ENCODE measurements at regions not wholly inside any gene's neighbourhood (a gene's known extent, or its start where the extent isn't known, plus 50 kb on each side); places are given as distances from the start of the nearest gene placed in this dataset.

GRCh38 chr22:22049684-22050083 is 67.1 kb upstream of the TOP3B start:
- no peaks in the 10 kb centered on the region for H3K4me1 Mint-ChIP-seq (ENCODE audit: low read depth)
- no peaks in the 10 kb centered on the region for H3K36me3 Mint-ChIP-seq (ENCODE audit: low read depth)
- no peak for ATAC-seq
- peaks cover 40% of the 10 kb centered on the region for H3K27me3 Mint-ChIP-seq (ENCODE audit: low read depth)
- ChIA-PET POLR2A (no interaction called here), CTCF (interaction anchor here (0.5 to 1.2 kb wide), 2 partner anchors 11 to 403 kb away, joined by 3 read pairs; no protein-coding TSS in a partner anchor)
- no peak overlapping the region for H3K4me3 Mint-ChIP-seq
- no peak for DNase-seq
- no peak overlapping the region for H3K27ac Mint-ChIP-seq
- no peaks in the 10 kb centered on the region for H3K9me3 Mint-ChIP-seq (ENCODE audit: insufficient read depth)

GRCh38 chr22:22048981-22049531 is 66.5 kb upstream of the TOP3B start:
- DNase-seq, result peak; percentile 14
- no peak for ATAC-seq
- Mint-ChIP-seq H3K4me3 (no peak overlapping the region), H3K36me3 (ENCODE audit: low read depth) (no peaks in the 10 kb centered on the region), H3K4me1 (ENCODE audit: low read depth) (no peaks in the 10 kb centered on the region), H3K27me3 (ENCODE audit: low read depth) (peaks cover 35% of the 10 kb centered on the region), H3K27ac (no peak overlapping the region), H3K9me3 (ENCODE audit: insufficient read depth) (no peaks in the 10 kb centered on the region)
- POLR2A ChIA-PET, result no interaction called here
- CTCF ChIA-PET, result interaction anchor here (0.5 to 1.2 kb wide), 2 partner anchors 12 to 402 kb away, joined by 3 read pairs; no protein-coding TSS in a partner anchor

- H3K4me3 Mint-ChIP-seq, result no peak overlapping the region
- no peak overlapping the region for H3K27ac Mint-ChIP-seq
- no peak for ATAC-seq
- peaks cover 32% of the 10 kb centered on the region for H3K27me3 Mint-ChIP-seq (ENCODE audit: low read depth)
- no peak for DNase-seq
- H3K4me1 Mint-ChIP-seq (ENCODE audit: low read depth), result no peaks in the 10 kb centered on the region
- H3K9me3 Mint-ChIP-seq (ENCODE audit: insufficient read depth), result no peaks in the 10 kb centered on the region
- POLR2A ChIA-PET, result no interaction called here
- CTCF ChIA-PET, result interaction anchor here (1.2 kb wide), 1 partner anchor 401 kb away, joined by 3 read pairs; no protein-coding TSS in a partner anchor
- H3K36me3 Mint-ChIP-seq (ENCODE audit: low read depth), result no peaks in the 10 kb centered on the region
Measured at GRCh38 chr22:22048318-22048942, 65.8 kb upstream of the TOP3B start.

DNA sequence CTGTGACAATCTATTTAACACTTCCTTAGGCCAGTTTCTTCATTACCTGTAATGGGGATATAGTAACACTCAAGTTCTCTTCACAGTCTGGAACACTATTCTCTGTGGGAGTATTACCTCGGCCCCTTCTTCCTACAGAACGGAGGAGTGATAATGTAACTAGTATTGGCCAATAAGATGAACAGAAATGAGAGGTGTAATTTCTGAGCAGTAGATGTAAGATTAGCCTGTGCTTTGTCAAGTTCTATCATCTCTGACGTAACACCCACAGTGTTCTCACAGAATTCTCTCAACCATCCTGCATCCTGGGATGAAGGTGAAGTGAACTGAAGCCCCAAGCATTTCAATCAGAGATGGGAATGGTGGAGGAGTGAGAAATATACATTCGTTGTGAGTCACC is 65.2 kb upstream of the TOP3B start:
- ChIA-PET CTCF (no interaction called here), POLR2A (no interaction called here)
- no peak for ATAC-seq
- no peak overlapping the region for H3K4me3 Mint-ChIP-seq
- H3K27ac Mint-ChIP-seq, result no peak overlapping the region
- no peak for DNase-seq
- H3K9me3 Mint-ChIP-seq (ENCODE audit: insufficient read depth), result no peaks in the 10 kb centered on the region
- H3K27me3 Mint-ChIP-seq (ENCODE audit: low read depth), result peaks cover 27% of the 10 kb centered on the region
- H3K4me1 Mint-ChIP-seq (ENCODE audit: low read depth), result no peaks in the 10 kb centered on the region
- H3K36me3 Mint-ChIP-seq (ENCODE audit: low read depth), result no peaks in the 10 kb centered on the region

DNA sequence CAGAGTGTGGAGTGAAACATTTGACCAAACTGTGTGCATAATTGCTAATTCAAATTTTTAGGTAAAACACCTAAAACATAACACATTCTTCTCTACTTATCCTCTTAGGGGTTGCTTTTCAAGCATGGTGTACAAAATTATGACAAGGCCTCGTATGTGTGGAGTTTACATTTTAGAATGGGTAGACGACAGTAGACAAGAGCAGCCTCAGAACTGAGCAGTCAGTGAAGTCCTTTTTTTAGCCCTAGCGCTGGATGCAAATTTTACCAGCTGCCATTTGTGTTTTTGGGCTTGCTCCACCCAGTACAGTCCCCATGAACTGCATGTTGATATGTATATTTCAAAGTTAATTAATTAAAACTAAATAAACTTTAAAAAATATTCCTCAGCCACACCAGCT is 64.7 kb upstream of the TOP3B start:
- no peak for ATAC-seq
- H3K27ac Mint-ChIP-seq, result no peak overlapping the region
- peaks cover 24% of the 10 kb centered on the region for H3K27me3 Mint-ChIP-seq (ENCODE audit: low read depth)
- no peaks in the 10 kb centered on the region for H3K9me3 Mint-ChIP-seq (ENCODE audit: insufficient read depth)
- H3K36me3 Mint-ChIP-seq (ENCODE audit: low read depth), result no peaks in the 10 kb centered on the region
- POLR2A ChIA-PET, result no interaction called here
- H3K4me3 Mint-ChIP-seq, result no peak overlapping the region
- H3K4me1 Mint-ChIP-seq (ENCODE audit: low read depth), result no peaks in the 10 kb centered on the region
- CTCF ChIA-PET, result no interaction called here
- no peak for DNase-seq

DNA sequence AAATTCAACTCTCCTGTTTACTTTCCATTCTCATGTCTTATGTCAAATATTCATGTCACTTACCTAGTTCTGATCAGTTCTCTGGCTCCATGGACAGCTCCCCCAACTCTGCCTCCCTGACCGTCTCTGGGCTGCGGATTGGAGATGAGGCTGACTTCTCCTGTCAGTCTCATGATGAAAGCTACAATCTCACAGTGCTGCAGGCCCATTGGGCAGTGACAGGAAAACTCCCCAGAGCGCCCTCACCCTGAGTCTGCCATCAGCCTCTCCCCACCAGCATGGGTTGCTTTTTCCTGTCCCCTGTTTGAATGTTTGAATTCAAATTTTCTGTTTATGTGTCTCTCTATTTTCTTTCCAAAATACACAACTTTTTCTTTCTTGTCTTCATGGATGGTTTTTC is 63.8 kb upstream of the TOP3B start:
- CTCF ChIA-PET, result no interaction called here
- Mint-ChIP-seq H3K4me3 (no peak overlapping the region), H3K9me3 (ENCODE audit: insufficient read depth) (no peaks in the 10 kb centered on the region), H3K36me3 (ENCODE audit: low read depth) (no peaks in the 10 kb centered on the region), H3K27ac (no peak overlapping the region), H3K27me3 (ENCODE audit: low read depth) (peaks cover 25% of the 10 kb centered on the region), H3K4me1 (ENCODE audit: low read depth) (no peaks in the 10 kb centered on the region)
- ATAC-seq (no peak), DNase-seq (no peak)
- POLR2A ChIA-PET, result no interaction called here

DNA sequence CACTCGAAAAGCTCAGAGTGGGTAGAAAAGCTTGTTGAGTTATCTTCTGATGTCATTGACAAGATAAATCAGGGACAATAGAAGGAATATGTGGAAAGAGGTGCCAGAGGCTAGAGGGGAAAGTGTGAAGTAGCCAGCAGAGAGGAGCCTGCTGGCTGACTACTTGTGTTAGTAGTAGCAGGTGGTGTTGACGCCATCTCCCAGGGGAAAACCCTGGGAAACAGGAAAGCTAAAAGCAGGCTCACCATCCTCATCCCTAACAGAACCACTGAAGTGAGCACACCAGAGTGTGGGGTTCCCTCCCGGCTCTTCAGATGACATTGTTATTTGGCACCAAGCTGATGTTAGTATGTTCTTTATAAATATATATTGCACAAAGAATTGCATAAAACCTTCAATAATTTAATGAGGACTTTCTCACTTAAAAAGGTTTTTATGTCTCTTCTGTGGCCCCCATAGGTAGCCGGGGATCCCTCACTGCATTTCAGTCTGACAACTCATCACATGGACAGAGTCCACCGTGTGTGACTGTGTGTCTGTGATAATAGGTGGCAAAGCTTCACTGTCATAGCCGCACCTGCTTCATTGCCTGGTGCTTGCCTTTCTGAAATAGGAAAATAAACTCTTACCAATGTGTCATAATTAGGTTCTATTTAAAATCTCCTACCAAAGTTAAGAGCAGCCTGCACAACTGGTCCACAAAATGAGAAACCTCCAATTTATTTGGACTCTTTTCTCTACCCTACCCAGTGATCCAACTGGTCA is 63.2 kb upstream of the TOP3B start:
- ChIA-PET CTCF (interaction anchor here (0.7 to 1.2 kb wide), 3 partner anchors 8 to 15 kb away, joined by 3 to 5 read pairs (median 3); no protein-coding TSS in a partner anchor), POLR2A (no interaction called here)
- Mint-ChIP-seq H3K36me3 (ENCODE audit: low read depth) (no peaks in the 10 kb centered on the region), H3K4me3 (no peak overlapping the region), H3K4me1 (ENCODE audit: low read depth) (no peaks in the 10 kb centered on the region), H3K27me3 (ENCODE audit: low read depth) (peaks cover 20% of the 10 kb centered on the region), H3K27ac (no peak overlapping the region), H3K9me3 (ENCODE audit: insufficient read depth) (no peaks in the 10 kb centered on the region)
- no peak for ATAC-seq
- no peak for DNase-seq

GRCh38 chr22:22044153-22044552 is 61.6 kb upstream of the TOP3B start:
- peaks cover 24% of the 10 kb centered on the region for H3K27me3 Mint-ChIP-seq (ENCODE audit: low read depth)
- H3K36me3 Mint-ChIP-seq (ENCODE audit: low read depth), result no peaks in the 10 kb centered on the region
- H3K27ac Mint-ChIP-seq, result no peak overlapping the region
- H3K4me3 Mint-ChIP-seq, result no peak overlapping the region
- ATAC-seq, result no peak
- no peaks in the 10 kb centered on the region for H3K4me1 Mint-ChIP-seq (ENCODE audit: low read depth)
- ChIA-PET CTCF (interaction anchor here (1.2 kb wide), 1 partner anchor 17 kb away, joined by 3 read pairs; no protein-coding TSS in a partner anchor), POLR2A (no interaction called here)
- H3K9me3 Mint-ChIP-seq (ENCODE audit: insufficient read depth), result no peaks in the 10 kb centered on the region
- no peak for DNase-seq

GRCh38 chr22:22043296-22044078 is 60.9 kb upstream of the TOP3B start:
- ATAC-seq, result no peak
- ChIA-PET POLR2A (no interaction called here), CTCF (interaction anchor here (1.2 kb wide), 1 partner anchor 91 kb away, joined by 3 read pairs; the partner anchor contains the start of gene PPM1F)
- Mint-ChIP-seq H3K4me3 (no peak overlapping the region), H3K36me3 (ENCODE audit: low read depth) (no peaks in the 10 kb centered on the region), H3K9me3 (ENCODE audit: insufficient read depth) (no peaks in the 10 kb centered on the region), H3K27me3 (ENCODE audit: low read depth) (peaks cover 21% of the 10 kb centered on the region), H3K27ac (no peak overlapping the region), H3K4me1 (ENCODE audit: low read depth) (no peaks in the 10 kb centered on the region)
- DNase-seq, result no peak

DNA sequence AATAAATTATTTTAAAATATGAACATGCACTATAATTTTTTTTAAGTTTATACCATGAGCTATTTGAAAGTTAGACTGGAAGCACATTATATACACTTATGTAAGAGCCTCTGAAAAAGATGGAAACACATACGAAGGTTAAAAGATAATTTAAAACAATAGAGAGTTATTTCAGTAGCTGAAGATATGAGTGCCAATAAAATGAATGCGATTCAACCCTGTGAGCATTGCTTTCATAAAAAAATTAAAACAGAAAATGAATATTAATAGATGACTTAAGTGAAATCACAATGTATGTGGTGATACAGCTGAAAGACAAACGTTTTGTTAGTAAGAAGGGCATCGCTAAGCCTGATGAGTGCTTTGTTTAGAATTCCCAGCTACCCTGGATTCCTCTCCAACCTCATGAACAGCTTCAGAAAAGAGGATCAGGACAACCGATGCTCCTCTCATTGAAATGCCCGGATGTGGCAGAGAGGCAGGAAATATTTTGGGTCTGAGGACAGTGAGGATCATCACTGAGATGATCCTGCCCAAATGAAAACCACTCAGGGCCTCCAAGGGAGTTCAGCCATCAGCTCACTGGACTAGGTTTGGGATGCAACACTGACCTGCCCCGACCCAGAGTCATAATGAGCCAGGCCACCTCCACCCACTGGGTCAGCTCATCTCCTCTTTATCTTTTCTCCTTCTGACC is 60.2 kb upstream of the TOP3B start:
- H3K4me1 Mint-ChIP-seq (ENCODE audit: low read depth), result no peaks in the 10 kb centered on the region
- DNase-seq, result no peak
- ChIA-PET POLR2A (no interaction called here), CTCF (interaction anchor here (0.6 to 1.2 kb wide), 3 partner anchors 18 to 90 kb away, joined by 3 to 5 read pairs (median 3); partner anchors contain the start of gene PPM1F)
- ATAC-seq, result no peak
- no peaks in the 10 kb centered on the region for H3K36me3 Mint-ChIP-seq (ENCODE audit: low read depth)
- peaks cover 20% of the 10 kb centered on the region for H3K27me3 Mint-ChIP-seq (ENCODE audit: low read depth)
- no peak overlapping the region for H3K4me3 Mint-ChIP-seq
- no peaks in the 10 kb centered on the region for H3K9me3 Mint-ChIP-seq (ENCODE audit: insufficient read depth)
- H3K27ac Mint-ChIP-seq, result no peak overlapping the region

DNA sequence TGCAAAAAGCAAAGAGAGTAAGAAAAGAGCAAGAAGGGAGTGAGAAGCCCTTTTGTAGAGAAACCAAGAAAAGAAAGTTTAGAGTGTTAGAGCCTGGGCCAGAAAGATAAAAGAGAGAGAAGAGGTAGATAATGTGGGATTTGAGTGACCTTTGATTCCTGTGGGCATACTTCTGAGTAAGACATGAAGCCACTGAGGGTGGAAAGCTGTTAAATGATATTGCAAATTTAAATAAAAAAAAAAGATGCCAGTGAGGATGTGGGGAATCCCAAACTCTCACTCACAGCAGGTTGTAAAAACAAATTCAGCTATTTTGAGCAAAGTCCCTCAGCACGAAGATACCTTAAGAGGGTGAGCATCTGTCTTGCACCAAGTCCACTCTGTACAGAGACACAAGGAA is 59.4 kb upstream of the TOP3B start:
- Mint-ChIP-seq H3K27ac (no peak overlapping the region), H3K9me3 (ENCODE audit: insufficient read depth) (no peaks in the 10 kb centered on the region), H3K4me1 (ENCODE audit: low read depth) (no peaks in the 10 kb centered on the region), H3K36me3 (ENCODE audit: low read depth) (no peaks in the 10 kb centered on the region), H3K4me3 (no peak overlapping the region), H3K27me3 (ENCODE audit: low read depth) (peaks cover 13% of the 10 kb centered on the region)
- ATAC-seq, result no peak
- CTCF ChIA-PET, result interaction anchor here (1.2 kb wide), 1 partner anchor 20 kb away, joined by 5 read pairs; no protein-coding TSS in a partner anchor
- DNase-seq, result no peak
- POLR2A ChIA-PET, result no interaction called here
